ENCODE measurements at regions not wholly inside any gene's neighbourhood (a gene's known extent, or its start where the extent isn't known, plus 50 kb on each side); places are given as distances from the start of the nearest gene placed in this dataset.
"Not testable (repeated sequence)": the region's sequence is repeated elsewhere in the genome, so short reads cannot be mapped to it uniquely, and the experiment has no call there.

GRCh38 chr3:94453864-94454263 lies 391.0 kb downstream of the NSUN3 start:
- H3K9me3 ChIP-seq (ENCODE audit: control insufficient read depth, low read length), result no peaks in the 10 kb centered on the region
- H3K4me1 ChIP-seq (ENCODE audit: control insufficient read depth, insufficient read depth, low read length), result no peaks in the 10 kb centered on the region
- no peaks in the 10 kb centered on the region for H3K27me3 ChIP-seq (ENCODE audit: control insufficient read depth, insufficient read depth)
- 84% methylated on average over 1 of the region's 1 CpG for WGBS
- intact Hi-C loops (cut with DNase I), result no loop called here
- DNase-seq (no peak), ATAC-seq (no peak)
- no peak overlapping the region for H3K4me3 ChIP-seq (ENCODE audit: low read length)
- no peak overlapping the region for H3K27ac ChIP-seq (ENCODE audit: low read length)

GRCh38 chr3:94459167-94459566 lies 396.3 kb downstream of the NSUN3 start:
- Histone ChIP-seq H3K27me3 (ENCODE audit: control insufficient read depth, insufficient read depth) (no peaks in the 10 kb centered on the region), H3K27ac (ENCODE audit: low read length) (no peak overlapping the region), H3K4me3 (ENCODE audit: low read length) (no peak overlapping the region), H3K4me1 (ENCODE audit: control insufficient read depth, insufficient read depth, low read length) (no peaks in the 10 kb centered on the region), H3K9me3 (ENCODE audit: control insufficient read depth, low read length) (no peaks in the 10 kb centered on the region)
- ATAC-seq (no peak), DNase-seq (no peak)
- intact Hi-C loops (cut with DNase I), result no loop called here
- 83% methylated on average over 1 of the region's 1 CpG for WGBS

DNA sequence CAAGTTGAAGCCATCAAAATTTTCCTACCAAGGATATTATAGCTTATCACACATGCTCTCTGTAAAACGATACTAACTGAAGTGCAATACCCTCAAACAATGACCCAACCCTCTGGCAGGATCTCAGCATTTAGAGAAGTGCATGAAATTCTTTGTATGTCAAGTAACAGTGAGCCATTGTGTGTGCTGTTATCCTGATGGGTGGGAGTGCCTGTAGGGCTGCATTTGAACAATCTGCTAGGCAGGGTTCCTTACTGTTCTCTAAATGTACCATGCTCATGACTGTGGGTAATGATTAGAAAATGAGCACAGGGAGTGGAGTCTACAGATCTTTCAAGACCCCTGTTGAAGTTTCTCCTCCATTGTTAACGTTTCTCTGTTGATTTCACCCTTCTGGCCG lies 398.1 kb downstream of the NSUN3 start:
- H3K9me3 ChIP-seq (ENCODE audit: control insufficient read depth, low read length), result no peaks in the 10 kb centered on the region
- H3K4me3 ChIP-seq (ENCODE audit: low read length), result no peak overlapping the region
- no peaks in the 10 kb centered on the region for H3K27me3 ChIP-seq (ENCODE audit: control insufficient read depth, insufficient read depth)
- WGBS, result 55% methylated on average over 3 of the region's 3 CpGs
- H3K4me1 ChIP-seq (ENCODE audit: control insufficient read depth, insufficient read depth, low read length), result no peaks in the 10 kb centered on the region
- no peak overlapping the region for H3K27ac ChIP-seq (ENCODE audit: low read length)
- intact Hi-C loops (cut with DNase I), result no loop called here
- DNase-seq, result no peak
- ATAC-seq, result no peak

GRCh38 chr3:94462931-94463330 lies 400.1 kb downstream of the NSUN3 start:
- ATAC-seq (no peak), DNase-seq (no peak)
- no peaks in the 10 kb centered on the region for H3K27me3 ChIP-seq (ENCODE audit: control insufficient read depth, insufficient read depth)
- H3K4me1 ChIP-seq (ENCODE audit: control insufficient read depth, insufficient read depth, low read length), result no peaks in the 10 kb centered on the region
- H3K4me3 ChIP-seq (ENCODE audit: low read length), result no peak overlapping the region
- intact Hi-C loops (cut with DNase I), result no loop called here
- no peaks in the 10 kb centered on the region for H3K9me3 ChIP-seq (ENCODE audit: control insufficient read depth, low read length)
- 43% methylated on average over 2 of the region's 2 CpGs for WGBS
- no peak overlapping the region for H3K27ac ChIP-seq (ENCODE audit: low read length)

- Histone ChIP-seq H3K4me1 (ENCODE audit: control insufficient read depth, insufficient read depth, low read length) (no peaks in the 10 kb centered on the region), H3K4me3 (ENCODE audit: low read length) (no peak overlapping the region), H3K9me3 (ENCODE audit: control insufficient read depth, low read length) (no peaks in the 10 kb centered on the region), H3K27ac (ENCODE audit: low read length) (no peak overlapping the region), H3K27me3 (ENCODE audit: control insufficient read depth, insufficient read depth) (no peaks in the 10 kb centered on the region)
- ATAC-seq (no peak), DNase-seq (no peak)
- intact Hi-C loops (cut with DNase I), result no loop called here
Observed at GRCh38 chr3:94472511-94472910, 409.6 kb downstream of the NSUN3 start.

GRCh38 chr3:94481226-94481898 lies 418.5 kb downstream of the NSUN3 start:
- intact Hi-C loops (cut with DNase I), result no loop called here
- Histone ChIP-seq H3K27me3 (ENCODE audit: control insufficient read depth, insufficient read depth) (no peaks in the 10 kb centered on the region), H3K4me3 (ENCODE audit: low read length) (no peak overlapping the region), H3K9me3 (ENCODE audit: control insufficient read depth, low read length) (no peaks in the 10 kb centered on the region), H3K4me1 (ENCODE audit: control insufficient read depth, insufficient read depth, low read length) (no peaks in the 10 kb centered on the region), H3K27ac (ENCODE audit: low read length) (no peak overlapping the region)
- WGBS, result 78% methylated on average over 3 of the region's 3 CpGs
- ATAC-seq, result no peak
- no peak for DNase-seq

DNA sequence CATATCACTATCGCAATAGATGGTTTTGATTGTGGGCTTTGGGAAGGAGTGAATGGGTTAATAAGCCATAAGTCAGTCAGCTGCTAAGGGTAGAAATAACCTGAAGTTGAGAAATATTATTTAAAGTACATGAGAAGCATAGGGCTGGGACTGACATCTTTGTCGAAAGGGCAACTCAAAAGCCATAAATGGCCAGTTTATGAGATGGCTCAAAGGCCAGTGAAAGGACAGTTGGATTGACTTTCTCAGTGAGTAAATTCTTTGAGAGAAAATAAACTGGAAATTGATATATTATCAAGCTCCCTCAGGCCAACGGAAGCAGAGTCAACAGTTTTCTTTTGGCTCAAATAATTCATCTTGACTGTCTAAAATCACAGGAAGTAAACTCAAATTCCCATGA lies 419.8 kb downstream of the NSUN3 start:
- WGBS, result 64% methylated on average over 3 of the region's 3 CpGs
- H3K4me3 ChIP-seq (ENCODE audit: low read length), result no peak overlapping the region
- H3K27me3 ChIP-seq (ENCODE audit: control insufficient read depth, insufficient read depth), result no peaks in the 10 kb centered on the region
- no peaks in the 10 kb centered on the region for H3K4me1 ChIP-seq (ENCODE audit: control insufficient read depth, insufficient read depth, low read length)
- intact Hi-C loops (cut with DNase I), result no loop called here
- H3K27ac ChIP-seq (ENCODE audit: low read length), result no peak overlapping the region
- H3K9me3 ChIP-seq (ENCODE audit: control insufficient read depth, low read length), result no peaks in the 10 kb centered on the region
- no peak for ATAC-seq
- no peak for DNase-seq

- no peaks in the 10 kb centered on the region for H3K9me3 ChIP-seq (ENCODE audit: control insufficient read depth, low read length)
- H3K4me1 ChIP-seq (ENCODE audit: control insufficient read depth, insufficient read depth, low read length), result no peaks in the 10 kb centered on the region
- no peak for DNase-seq
- ATAC-seq, result no peak
- 71% methylated on average over 2 of the region's 2 CpGs for WGBS
- intact Hi-C loops (cut with DNase I), result no loop called here
- no peaks in the 10 kb centered on the region for H3K27me3 ChIP-seq (ENCODE audit: control insufficient read depth, insufficient read depth)
- no peak overlapping the region for H3K27ac ChIP-seq (ENCODE audit: low read length)
- H3K4me3 ChIP-seq (ENCODE audit: low read length), result no peak overlapping the region
Observed at GRCh38 chr3:94483403-94483802, 420.5 kb downstream of the NSUN3 start.

GRCh38 chr3:94494992-94495391 lies 432.1 kb downstream of the NSUN3 start:
- Histone ChIP-seq H3K27ac (ENCODE audit: low read length) (no peak overlapping the region), H3K27me3 (ENCODE audit: control insufficient read depth, insufficient read depth) (no peaks in the 10 kb centered on the region), H3K4me1 (ENCODE audit: control insufficient read depth, insufficient read depth, low read length) (no peaks in the 10 kb centered on the region), H3K4me3 (ENCODE audit: low read length) (no peak overlapping the region), H3K9me3 (ENCODE audit: control insufficient read depth, low read length) (no peaks in the 10 kb centered on the region)
- intact Hi-C loops (cut with DNase I), result no loop called here
- ATAC-seq (no peak), DNase-seq (no peak)

DNA sequence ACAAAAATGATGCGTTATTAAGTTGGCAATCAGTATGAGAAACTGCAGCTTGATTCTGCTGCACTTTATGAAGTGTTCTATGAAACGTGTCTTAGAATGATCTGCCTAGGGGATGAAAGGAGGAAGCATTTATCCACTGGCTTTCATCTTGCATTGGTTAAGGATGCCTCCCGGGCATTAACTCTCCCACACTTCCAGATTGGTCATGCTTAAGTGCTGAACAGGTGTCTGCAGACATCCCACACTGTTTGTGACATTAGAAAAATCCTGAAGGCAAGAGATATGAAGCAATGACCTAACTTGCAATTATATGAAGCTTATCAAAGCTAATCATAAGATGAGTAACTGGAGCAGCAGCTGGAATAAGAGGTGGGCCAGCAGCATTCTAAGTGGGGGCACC lies 437.3 kb downstream of the NSUN3 start:
- no peak for DNase-seq
- no peaks in the 10 kb centered on the region for H3K9me3 ChIP-seq (ENCODE audit: control insufficient read depth, low read length)
- 51% methylated on average over 3 of the region's 3 CpGs for WGBS
- ATAC-seq, result no peak
- no peaks in the 10 kb centered on the region for H3K4me1 ChIP-seq (ENCODE audit: control insufficient read depth, insufficient read depth, low read length)
- H3K27ac ChIP-seq (ENCODE audit: low read length), result no peak overlapping the region
- intact Hi-C loops (cut with DNase I), result no loop called here
- no peaks in the 10 kb centered on the region for H3K27me3 ChIP-seq (ENCODE audit: control insufficient read depth, insufficient read depth)
- no peak overlapping the region for H3K4me3 ChIP-seq (ENCODE audit: low read length)

DNA sequence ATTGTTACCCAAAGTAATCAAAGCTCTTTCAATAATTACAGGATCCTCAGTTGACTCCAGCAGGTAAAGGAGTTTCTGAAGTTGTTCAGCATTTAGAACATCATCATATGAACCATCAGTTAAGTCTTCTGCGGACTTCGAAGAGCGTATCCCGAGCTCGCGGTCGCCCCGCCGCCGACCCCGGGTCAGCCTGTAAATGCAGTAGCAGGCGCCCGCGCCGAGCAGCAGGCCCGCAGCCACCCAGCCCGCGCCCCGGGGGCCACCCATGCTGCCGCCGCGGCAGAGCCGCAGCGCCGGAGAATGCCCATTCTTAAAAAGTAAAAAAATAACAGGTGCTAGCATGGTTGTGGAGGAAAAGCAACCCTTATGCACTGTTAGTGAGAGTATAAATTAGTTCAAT lies 444.5 kb downstream of the NSUN3 start:
- H3K9me3 ChIP-seq (ENCODE audit: control insufficient read depth, low read length); intact Hi-C loops (cut with DNase I); H3K4me3 ChIP-seq (ENCODE audit: low read length); H3K27ac ChIP-seq (ENCODE audit: low read length); H3K4me1 ChIP-seq (ENCODE audit: control insufficient read depth, insufficient read depth, low read length); DNase-seq; ATAC-seq; H3K27me3 ChIP-seq (ENCODE audit: control insufficient read depth, insufficient read depth): not testable (repeated sequence)
- WGBS, result 96% methylated on average over 25 of the region's 25 CpGs

DNA sequence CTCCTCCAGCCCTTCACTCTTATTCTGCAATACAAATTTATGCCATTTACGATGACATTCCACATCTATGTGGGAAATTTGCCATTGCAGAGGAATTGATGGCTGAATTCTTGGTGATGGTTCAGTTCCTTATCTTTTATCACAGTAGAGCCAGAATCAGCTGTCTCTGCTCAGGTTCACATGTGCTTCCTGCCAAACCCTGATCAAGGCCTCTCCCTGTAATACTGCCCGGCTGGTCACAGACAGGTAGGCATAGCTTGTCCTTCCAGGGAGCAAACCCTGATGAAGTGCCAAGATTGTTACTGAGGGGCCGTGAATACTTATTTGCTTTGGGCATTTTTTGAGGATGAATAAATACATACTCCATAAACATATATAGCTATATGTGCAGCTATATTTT lies 450.0 kb downstream of the NSUN3 start:
- intact Hi-C loops (cut with DNase I), result no loop called here

More for the DNA sequence above, 450.0 kb downstream of the NSUN3 start:
- H3K27ac ChIP-seq (ENCODE audit: low read length), result no peak overlapping the region
- no peak for ATAC-seq
- H3K4me3 ChIP-seq (ENCODE audit: low read length), result no peak overlapping the region
- H3K4me1 ChIP-seq (ENCODE audit: control insufficient read depth, insufficient read depth, low read length), result no peaks in the 10 kb centered on the region
- no peaks in the 10 kb centered on the region for H3K27me3 ChIP-seq (ENCODE audit: control insufficient read depth, insufficient read depth)
- H3K9me3 ChIP-seq (ENCODE audit: control insufficient read depth, low read length), result no peaks in the 10 kb centered on the region
- no peak for DNase-seq
- WGBS, result 79% methylated on average over 3 of the region's 3 CpGs
